Left ventricle myocardium inferior (tissue), 1 donor: ENCODE measurements at regions not wholly inside any gene's neighbourhood (a gene's known extent, or its start where the extent isn't known, plus 50 kb on each side); places are given as distances from the start of the nearest gene placed in this dataset.
A peak's percentile ranks its signal among the peaks of the same experiment; 100 is the strongest.

ENCODE experiments used
- DNase-seq: peaks from one replicate; pipeline ENCODE4 v3.0.0-alpha.2; 2020
- H3K27ac ChIP-seq: fragments of 200-600 bp; replicated peaks from 2 replicates; pipeline ENCODE4 v1.8.0; 2021
- H3K27me3 ChIP-seq: fragments of 200-600 bp; 2 replicates; pipeline ENCODE4 v1.8.0; 2021; ENCODE audit warnings: low read depth
- H3K36me3 ChIP-seq: fragments of 200-600 bp; 2 replicates; pipeline ENCODE4 v1.8.0; 2021
- H3K4me1 ChIP-seq: fragments of 200-600 bp; 2 replicates; pipeline ENCODE4 v1.8.0; 2021
- H3K4me3 ChIP-seq: fragments of 200-600 bp; 2 replicates; pipeline ENCODE4 v1.8.0; 2021; ENCODE audit warnings: mild to moderate bottlenecking, moderate library complexity
- H3K9me3 ChIP-seq: fragments of 200-600 bp; replicated peaks from 2 replicates; pipeline ENCODE4 v1.8.0; 2021
- CTCF ChIP-seq: fragments of 200-600 bp; IDR thresholded peaks from 2 replicates; pipeline ENCODE4 v1.8.0; 2021; ENCODE audit warnings: antibody characterized with exemption, mild to moderate bottlenecking, borderline replicate concordance
- intact Hi-C: fragments of 100-400 bp; cut with micrococcal nuclease; formaldehyde crosslinking; loops from one replicate; pipeline ENCODE4 v1.11.0; 2022
- donor health status: DM: no; HTN: yes; CAD: no; lungs with severe emphysema.

DNA sequence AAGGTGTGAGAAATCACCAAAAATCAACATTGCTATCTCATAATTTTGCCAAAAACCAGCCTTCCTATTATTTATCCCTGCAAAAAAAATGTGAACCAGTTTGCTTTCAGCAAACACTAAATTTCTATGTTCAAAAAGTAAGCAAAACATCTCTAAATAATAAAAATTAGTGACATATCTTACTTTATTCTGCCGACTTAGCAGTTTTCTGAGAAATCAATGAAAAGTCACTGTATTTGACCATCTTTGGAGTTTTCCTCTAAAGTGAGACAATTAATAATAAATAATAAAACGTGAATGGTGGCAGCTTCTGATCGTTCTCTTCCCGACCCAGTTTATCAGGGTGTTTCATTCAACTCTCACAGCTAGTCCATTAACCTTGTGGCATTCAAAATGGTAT is 158.6 kb upstream of the TARS1 start:
- H3K27ac ChIP-seq, result no peak overlapping the region
- no peaks in the 10 kb centered on the region for H3K27me3 ChIP-seq
- H3K9me3 ChIP-seq, result no peaks in the 10 kb centered on the region
- no peaks in the 10 kb centered on the region for H3K36me3 ChIP-seq
- TF ChIP-seq CTCF, result no peak
- intact Hi-C loops, result no loop called here
- no peak for DNase-seq
- H3K4me3 ChIP-seq, result no peak overlapping the region
- H3K4me1 ChIP-seq, result peaks cover 24% of the 10 kb centered on the region

GRCh38 chr5:33282696-33283095 is 158.1 kb upstream of the TARS1 start:
- Histone ChIP-seq H3K4me1 (peaks cover 30% of the 10 kb centered on the region), H3K27me3 (no peaks in the 10 kb centered on the region), H3K27ac (no peak overlapping the region), H3K36me3 (no peaks in the 10 kb centered on the region), H3K9me3 (no peaks in the 10 kb centered on the region), H3K4me3 (no peak overlapping the region)
- intact Hi-C loops, result no loop called here
- TF ChIP-seq CTCF, result no peak
- DNase-seq, result no peak

- H3K4me1 ChIP-seq, result peaks cover 32% of the 10 kb centered on the region
- no peak overlapping the region for H3K27ac ChIP-seq
- H3K36me3 ChIP-seq, result no peaks in the 10 kb centered on the region
- DNase-seq, result no peak
- H3K9me3 ChIP-seq, result no peaks in the 10 kb centered on the region
- H3K4me3 ChIP-seq, result no peak overlapping the region
- intact Hi-C loops, result no loop called here
- no peak for TF ChIP-seq CTCF
- H3K27me3 ChIP-seq, result no peaks in the 10 kb centered on the region
Measured at GRCh38 chr5:33283243-33283642, 157.5 kb upstream of the TARS1 start.

DNA sequence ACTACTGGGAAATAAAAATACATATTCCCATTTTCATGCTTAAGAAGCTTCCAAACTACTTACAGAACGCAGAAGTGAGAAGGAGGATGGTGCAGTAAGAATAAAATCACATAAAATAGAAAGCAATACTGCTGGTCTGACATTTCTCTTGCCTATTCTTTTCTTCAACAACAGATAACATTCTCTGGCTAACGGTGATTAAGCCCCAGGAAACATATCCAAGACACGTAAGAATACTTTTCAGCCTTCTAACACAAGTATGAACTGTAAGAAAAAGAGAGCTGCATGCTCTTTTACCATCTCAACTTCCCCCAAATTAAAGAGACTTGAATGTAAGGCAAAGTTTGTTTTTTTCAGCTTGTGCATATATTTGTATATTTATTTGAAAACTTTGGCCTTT is 156.1 kb upstream of the TARS1 start:
- H3K4me3 ChIP-seq, result no peak overlapping the region
- peaks cover 32% of the 10 kb centered on the region for H3K4me1 ChIP-seq
- H3K27me3 ChIP-seq, result no peaks in the 10 kb centered on the region
- H3K9me3 ChIP-seq, result no peaks in the 10 kb centered on the region
- H3K36me3 ChIP-seq, result no peaks in the 10 kb centered on the region
- intact Hi-C loops, result no loop called here
- peak overlapping the region; percentile 31 for H3K27ac ChIP-seq
- DNase-seq, result no peak
- TF ChIP-seq CTCF, result no peak

DNA sequence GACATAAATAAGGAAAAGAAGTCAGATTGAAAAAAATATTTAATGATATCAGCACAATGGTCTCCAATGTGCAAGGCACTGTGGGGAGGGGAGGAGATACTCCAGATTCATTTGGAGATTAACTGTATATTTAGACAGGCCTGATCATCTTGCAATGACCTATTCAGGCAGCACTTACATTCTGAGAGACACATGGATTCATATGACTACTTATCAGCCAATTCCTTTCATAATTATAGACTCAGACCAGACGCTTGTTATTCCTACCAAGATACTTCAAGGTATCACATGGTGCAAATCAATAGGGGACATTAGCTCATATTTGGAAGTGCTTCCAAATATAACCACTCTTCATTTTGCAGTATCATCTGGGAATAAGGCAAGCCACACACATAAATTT is 153.5 kb upstream of the TARS1 start:
- no peak for TF ChIP-seq CTCF
- peaks cover 11% of the 10 kb centered on the region for H3K9me3 ChIP-seq
- no peak for DNase-seq
- H3K27ac ChIP-seq, result peak overlapping the region; percentile 58
- intact Hi-C loops, result no loop called here
- no peak overlapping the region for H3K4me3 ChIP-seq
- H3K36me3 ChIP-seq, result no peaks in the 10 kb centered on the region
- H3K4me1 ChIP-seq, result peaks cover 29% of the 10 kb centered on the region
- no peaks in the 10 kb centered on the region for H3K27me3 ChIP-seq
